Natural killer cell (primary cell): ENCODE measurements at regions not wholly inside any gene's neighbourhood (a gene's known extent, or its start where the extent isn't known, plus 50 kb on each side); places are given as distances from the start of the nearest gene placed in this dataset.

Experiments used
- ATAC-seq, 3 donors: fragments of 150-1000 bp in 2 of 3; fragments of 200-7000 bp in 1 of 3; cut with Tn5 transposase; 1 replicate in 1 of 3; 2 replicates in 2 of 3; pipeline ENCODE4 v1.10.0; 2021; ENCODE audit warnings: mild to moderate bottlenecking in 2 of 3, moderate library complexity in 2 of 3
- DNase-seq, 2 donors: peaks; one replicate each; pipeline versions ENCODE4 v3.0.0 to v3.0.0-alpha.2; 2013 to 2021; ENCODE audit warnings: mixed read lengths in 1 of 2
- H3K27ac ChIP-seq: one replicate; pipeline ENCODE4 v1.5.1; 2013; ENCODE audit warnings: mild to moderate bottlenecking, low read length
- H3K27me3 ChIP-seq: one replicate; pipeline ENCODE4 v1.6.1; 2013; ENCODE audit warnings: low read length; ENCODE audit not compliant: control insufficient read depth, insufficient read depth
- H3K36me3 ChIP-seq: one replicate; pipeline ENCODE4 v1.6.1; 2013; ENCODE audit warnings: low read length; ENCODE audit not compliant: control insufficient read depth, insufficient read depth
- H3K4me1 ChIP-seq: one replicate; pipeline ENCODE4 v1.6.1; 2013; ENCODE audit warnings: low read length; ENCODE audit not compliant: control insufficient read depth, insufficient read depth
- H3K4me3 ChIP-seq: one replicate; pipeline ENCODE4 v1.5.1; 2013; ENCODE audit warnings: low read length
- H3K9me3 ChIP-seq: one replicate; pipeline ENCODE4 v1.6.1; 2013; ENCODE audit warnings: low read length; ENCODE audit not compliant: control insufficient read depth, insufficient read depth
- H3K27ac Mint-ChIP-seq, 2 donors: one replicate each; pipeline ENCODE4 v1.8.0; 2022; ENCODE audit warnings: mild to moderate bottlenecking in 2 of 2, mixed read lengths in 2 of 2, moderate library complexity in 1 of 2
- H3K27me3 Mint-ChIP-seq, 2 donors: one replicate each; pipeline ENCODE4 v1.8.0; 2022; ENCODE audit warnings: low read depth in 2 of 2, mixed read lengths in 2 of 2
- H3K36me3 Mint-ChIP-seq: one replicate; pipeline ENCODE4 v1.8.0; 2022; ENCODE audit warnings: mixed read lengths
- H3K4me1 Mint-ChIP-seq, 2 donors: one replicate each; pipeline ENCODE4 v1.8.0; 2022; ENCODE audit warnings: mixed read lengths in 2 of 2
- H3K4me3 Mint-ChIP-seq: one replicate; pipeline ENCODE4 v1.8.0; 2022; ENCODE audit warnings: mild to moderate bottlenecking, moderate library complexity, mixed read lengths
- H3K9me3 Mint-ChIP-seq, 2 donors: one replicate each; pipeline ENCODE4 v1.8.0; 2022; ENCODE audit warnings: mixed read lengths in 2 of 2
- WGBS: methylation state at CpG from one replicate; pipeline ENCODE4 v1.1.7; 2013; ENCODE audit warnings: missing lambda C conversion rate; ENCODE audit not compliant: insufficient coverage; 5-methylcytosine and 5-hydroxymethylcytosine counted together
- intact Hi-C: fragments of 100-400 bp; cut with micrococcal nuclease; formaldehyde crosslinking; loops from one replicate; pipeline ENCODE4 v1.14.2; 2022
- TF ChIP-seq, protein P1 (sequence below): fragments of 200-600 bp; IDR thresholded peaks from one replicate; pipeline ENCODE4 v1.8.0; 2022; ENCODE audit warnings: antibody characterized with exemption

DNA sequence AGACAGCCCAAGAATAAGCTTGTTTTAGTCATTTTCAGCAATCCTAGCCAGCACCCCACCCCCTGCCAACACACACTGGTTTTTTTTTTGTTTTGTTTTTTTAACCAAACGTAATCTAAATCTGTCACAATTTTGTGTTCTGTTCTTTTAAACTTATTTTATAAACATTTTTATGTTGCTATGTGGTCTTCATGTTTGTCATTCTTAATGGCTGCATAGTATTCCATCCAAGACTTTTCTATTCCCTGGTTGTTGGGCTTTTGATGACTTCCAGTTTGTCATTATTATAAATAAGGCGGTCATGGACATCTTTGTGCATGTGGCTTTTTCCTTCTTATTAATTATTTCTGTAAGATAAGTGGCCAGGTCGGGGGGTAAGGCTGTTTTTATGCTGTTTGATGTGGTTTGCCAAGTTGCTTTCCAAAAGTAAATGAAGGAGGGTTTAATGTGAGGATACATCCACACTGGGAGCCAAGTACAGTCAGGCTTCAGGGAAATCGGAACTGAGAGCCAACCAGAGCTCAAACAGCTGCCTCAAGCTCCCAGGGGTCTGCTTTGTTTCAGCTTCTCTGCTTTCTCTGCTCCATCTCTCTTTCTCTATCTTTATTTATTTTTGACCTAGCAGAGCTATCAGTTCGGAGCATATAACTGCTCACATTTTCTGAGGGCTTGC is 125.8 kb downstream of the VEGFA start:
- H3K27ac ChIP-seq: no peak overlapping the region
- peaks cover under 1% of the 10 kb centered on the region for H3K27me3 ChIP-seq
- intact Hi-C loops: no loop called here
- WGBS: 84% methylated on average over 4 of the region's 5 CpGs
- TF ChIP-seq, protein P1, sequence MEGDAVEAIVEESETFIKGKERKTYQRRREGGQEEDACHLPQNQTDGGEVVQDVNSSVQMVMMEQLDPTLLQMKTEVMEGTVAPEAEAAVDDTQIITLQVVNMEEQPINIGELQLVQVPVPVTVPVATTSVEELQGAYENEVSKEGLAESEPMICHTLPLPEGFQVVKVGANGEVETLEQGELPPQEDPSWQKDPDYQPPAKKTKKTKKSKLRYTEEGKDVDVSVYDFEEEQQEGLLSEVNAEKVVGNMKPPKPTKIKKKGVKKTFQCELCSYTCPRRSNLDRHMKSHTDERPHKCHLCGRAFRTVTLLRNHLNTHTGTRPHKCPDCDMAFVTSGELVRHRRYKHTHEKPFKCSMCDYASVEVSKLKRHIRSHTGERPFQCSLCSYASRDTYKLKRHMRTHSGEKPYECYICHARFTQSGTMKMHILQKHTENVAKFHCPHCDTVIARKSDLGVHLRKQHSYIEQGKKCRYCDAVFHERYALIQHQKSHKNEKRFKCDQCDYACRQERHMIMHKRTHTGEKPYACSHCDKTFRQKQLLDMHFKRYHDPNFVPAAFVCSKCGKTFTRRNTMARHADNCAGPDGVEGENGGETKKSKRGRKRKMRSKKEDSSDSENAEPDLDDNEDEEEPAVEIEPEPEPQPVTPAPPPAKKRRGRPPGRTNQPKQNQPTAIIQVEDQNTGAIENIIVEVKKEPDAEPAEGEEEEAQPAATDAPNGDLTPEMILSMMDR: no peak
- H3K4me3 ChIP-seq: no peak overlapping the region
- no peaks in the 10 kb centered on the region for H3K36me3 Mint-ChIP-seq
- H3K4me3 Mint-ChIP-seq: no peak overlapping the region
- no peaks in the 10 kb centered on the region for H3K9me3 ChIP-seq
- no peak for ATAC-seq
- H3K36me3 ChIP-seq: no peaks in the 10 kb centered on the region
- no peak for DNase-seq
- no peaks in the 10 kb centered on the region for H3K4me1 ChIP-seq
- no peaks in the 10 kb centered on the region for H3K4me1 Mint-ChIP-seq
- H3K27ac Mint-ChIP-seq: no peak overlapping the region
- peaks cover 6 to 7% of the 10 kb centered on the region in 2 donors for H3K27me3 Mint-ChIP-seq
- H3K9me3 Mint-ChIP-seq: no peaks in the 10 kb centered on the region

DNA sequence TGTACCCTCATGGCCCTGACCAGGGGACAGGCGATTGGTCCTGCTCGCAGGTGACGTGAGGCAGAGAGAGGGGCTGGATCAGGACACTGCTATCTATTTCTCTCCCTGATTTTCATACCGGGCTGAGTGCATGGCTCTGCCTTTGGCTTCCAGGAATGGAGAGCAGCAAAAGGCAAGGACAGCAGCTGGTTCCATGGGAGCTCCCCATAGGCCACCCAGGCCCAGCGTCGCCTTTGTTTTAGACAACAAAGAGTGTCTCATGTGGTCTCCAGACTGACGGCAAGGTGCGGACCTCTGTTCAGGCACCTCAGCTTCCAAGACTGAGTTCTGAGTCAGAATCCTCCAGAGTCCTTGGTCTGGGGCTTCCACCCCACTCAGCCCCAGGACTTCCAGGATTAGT is 123.1 kb downstream of the VEGFA start:
- WGBS: 88% methylated on average over 8 of the region's 8 CpGs
- DNase-seq: no peak
- H3K27me3 Mint-ChIP-seq: peaks cover 13 to 20% of the 10 kb centered on the region in 2 donors
- no peaks in the 10 kb centered on the region for H3K36me3 Mint-ChIP-seq
- no peak overlapping the region for H3K27ac ChIP-seq
- no peak for ATAC-seq
- H3K4me3 ChIP-seq: no peak overlapping the region
- H3K27me3 ChIP-seq: peaks cover 3% of the 10 kb centered on the region
- no peak overlapping the region for H3K4me3 Mint-ChIP-seq
- H3K4me1 Mint-ChIP-seq: no peaks in the 10 kb centered on the region
- no peaks in the 10 kb centered on the region for H3K4me1 ChIP-seq
- H3K9me3 ChIP-seq: no peaks in the 10 kb centered on the region
- intact Hi-C loops: no loop called here
- no peaks in the 10 kb centered on the region for H3K36me3 ChIP-seq
- no peak overlapping the region for H3K27ac Mint-ChIP-seq
- TF ChIP-seq, protein P1: no peak
- H3K9me3 Mint-ChIP-seq: no peaks in the 10 kb centered on the region

DNA sequence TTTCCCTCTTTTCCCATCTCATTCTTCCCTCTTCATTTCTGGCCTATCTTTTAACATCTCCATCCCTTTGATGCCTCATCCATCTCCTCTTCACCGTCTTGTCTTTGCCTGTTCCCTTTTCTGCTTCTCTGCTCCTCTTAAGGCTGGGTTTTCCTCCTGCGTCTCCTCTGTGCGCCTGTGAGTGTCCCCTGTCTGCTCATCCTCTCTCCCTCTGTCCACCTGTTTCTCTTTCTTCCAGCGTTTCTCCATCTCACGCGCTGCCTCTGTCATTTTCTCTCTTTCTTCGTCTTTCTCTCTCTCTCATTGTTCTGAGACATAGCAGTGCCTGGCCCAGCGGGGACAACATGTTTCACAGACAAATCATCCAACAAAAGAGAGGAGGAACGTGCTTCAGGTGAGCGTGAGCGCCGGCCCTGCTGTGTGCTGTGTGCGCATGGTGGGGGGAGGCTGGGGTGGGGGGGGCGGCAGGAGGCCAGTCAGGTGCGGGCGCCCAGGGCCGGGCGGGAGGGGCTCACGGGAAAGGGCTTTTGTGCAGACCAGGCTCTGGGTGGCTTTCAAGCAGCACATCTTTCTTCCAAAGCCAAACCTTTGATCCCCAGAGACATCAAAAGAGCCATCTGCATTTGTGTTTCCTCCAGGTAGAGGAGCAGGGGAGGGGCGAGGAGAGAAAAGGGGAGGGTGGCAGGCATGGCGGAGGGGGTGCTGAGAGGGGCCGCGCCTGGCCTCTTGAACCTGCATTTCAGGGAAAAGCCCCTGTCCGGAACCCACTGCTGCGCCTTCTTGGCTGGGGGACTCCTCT is 121.3 kb downstream of the VEGFA start:
- Histone ChIP-seq H3K27ac (no peak overlapping the region), H3K27me3 (peaks cover 3% of the 10 kb centered on the region), H3K9me3 (no peaks in the 10 kb centered on the region), H3K4me1 (no peaks in the 10 kb centered on the region), H3K36me3 (no peaks in the 10 kb centered on the region), H3K4me3 (no peak overlapping the region)
- Mint-ChIP-seq H3K9me3 (no peaks in the 10 kb centered on the region), H3K27ac (no peak overlapping the region), H3K4me1 (no peaks in the 10 kb centered on the region), H3K36me3 (no peaks in the 10 kb centered on the region), H3K4me3 (no peak overlapping the region), H3K27me3 (peaks cover 13 to 21% of the 10 kb centered on the region in 2 donors)
- TF ChIP-seq, protein P1: no peak
- intact Hi-C loops: no loop called here
- DNase-seq (no peak), ATAC-seq (no peak)
- WGBS: 43% methylated on average over 24 of the region's 25 CpGs
